ENCODE measurements at regions not wholly inside any gene's neighbourhood (a gene's known extent, or its start where the extent isn't known, plus 50 kb on each side); places are given as distances from the start of the nearest gene placed in this dataset.

GRCh38 chr1:229984310-229984991 lies 82.6 kb upstream of the GALNT2 start:
- Mint-ChIP-seq H3K36me3 (ENCODE audit: low read depth) (no peaks in the 10 kb centered on the region), H3K27ac (no peak overlapping the region), H3K4me1 (ENCODE audit: low read depth) (no peaks in the 10 kb centered on the region), H3K9me3 (no peaks in the 10 kb centered on the region), H3K4me3 (no peak overlapping the region), H3K27me3 (ENCODE audit: low read depth) (peaks cover 8% of the 10 kb centered on the region)
- no peak for DNase-seq
- intact Hi-C loops (cut with micrococcal nuclease): no loop called here
- CTCF ChIA-PET: interaction anchor here (0.6 kb wide), 1 partner anchor 119 kb away, joined by 3 read pairs; no protein-coding TSS in a partner anchor

- Mint-ChIP-seq H3K9me3 (no peaks in the 10 kb centered on the region), H3K27me3 (ENCODE audit: low read depth) (peaks cover 8% of the 10 kb centered on the region), H3K27ac (no peak overlapping the region), H3K4me1 (ENCODE audit: low read depth) (no peaks in the 10 kb centered on the region), H3K36me3 (ENCODE audit: low read depth) (no peaks in the 10 kb centered on the region), H3K4me3 (no peak overlapping the region)
- CTCF ChIA-PET: no interaction called here
- DNase-seq: no peak
- intact Hi-C loops (cut with micrococcal nuclease): no loop called here
These were observed 81.9 kb upstream of the GALNT2 start for GRCh38 chr1:229984992-229985612.

DNA sequence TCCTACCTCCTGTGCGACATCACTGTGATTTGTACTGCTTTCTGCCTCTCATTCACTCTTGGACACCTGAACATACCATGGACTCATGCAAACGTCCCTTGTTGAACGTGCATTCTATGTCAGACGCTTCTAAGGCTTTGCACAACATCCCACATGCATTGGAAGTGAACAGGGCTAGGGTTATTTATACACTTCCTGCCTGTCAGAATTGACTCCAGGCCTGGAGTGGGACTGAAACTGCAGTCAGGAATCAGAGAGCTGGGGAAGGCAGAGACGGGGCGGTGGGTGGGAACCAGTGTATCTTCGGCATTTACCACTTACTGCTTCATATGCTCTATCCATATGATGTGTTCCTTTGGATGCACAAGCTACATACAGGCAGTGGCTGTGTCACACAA lies 81.4 kb upstream of the GALNT2 start:
- CTCF ChIA-PET: no interaction called here
- peaks cover 8% of the 10 kb centered on the region for H3K27me3 Mint-ChIP-seq (ENCODE audit: low read depth)
- intact Hi-C loops (cut with micrococcal nuclease): no loop called here
- no peaks in the 10 kb centered on the region for H3K36me3 Mint-ChIP-seq (ENCODE audit: low read depth)
- H3K9me3 Mint-ChIP-seq: no peaks in the 10 kb centered on the region
- no peak overlapping the region for H3K27ac Mint-ChIP-seq
- H3K4me3 Mint-ChIP-seq: no peak overlapping the region
- H3K4me1 Mint-ChIP-seq (ENCODE audit: low read depth): no peaks in the 10 kb centered on the region
- no peak for DNase-seq

GRCh38 chr1:229986737-229987337 lies 80.2 kb upstream of the GALNT2 start:
- DNase-seq: no peak
- intact Hi-C loops (cut with micrococcal nuclease): no loop called here
- no peaks in the 10 kb centered on the region for H3K9me3 Mint-ChIP-seq
- no peaks in the 10 kb centered on the region for H3K4me1 Mint-ChIP-seq (ENCODE audit: low read depth)
- CTCF ChIA-PET: interaction anchor here (0.8 kb wide), 1 partner anchor 32 kb away, joined by 3 read pairs; no protein-coding TSS in a partner anchor
- no peaks in the 10 kb centered on the region for H3K36me3 Mint-ChIP-seq (ENCODE audit: low read depth)
- no peak overlapping the region for H3K4me3 Mint-ChIP-seq
- no peak overlapping the region for H3K27ac Mint-ChIP-seq
- peaks cover 3% of the 10 kb centered on the region for H3K27me3 Mint-ChIP-seq (ENCODE audit: low read depth)

- peaks cover 3% of the 10 kb centered on the region for H3K27me3 Mint-ChIP-seq (ENCODE audit: low read depth)
- CTCF ChIA-PET: no interaction called here
- no peaks in the 10 kb centered on the region for H3K36me3 Mint-ChIP-seq (ENCODE audit: low read depth)
- no peak overlapping the region for H3K4me3 Mint-ChIP-seq
- H3K4me1 Mint-ChIP-seq (ENCODE audit: low read depth): no peaks in the 10 kb centered on the region
- no peak overlapping the region for H3K27ac Mint-ChIP-seq
- H3K9me3 Mint-ChIP-seq: no peaks in the 10 kb centered on the region
- intact Hi-C loops (cut with micrococcal nuclease): no loop called here
- no peak for DNase-seq
These were observed 79.1 kb upstream of the GALNT2 start for GRCh38 chr1:229987953-229988352.

DNA sequence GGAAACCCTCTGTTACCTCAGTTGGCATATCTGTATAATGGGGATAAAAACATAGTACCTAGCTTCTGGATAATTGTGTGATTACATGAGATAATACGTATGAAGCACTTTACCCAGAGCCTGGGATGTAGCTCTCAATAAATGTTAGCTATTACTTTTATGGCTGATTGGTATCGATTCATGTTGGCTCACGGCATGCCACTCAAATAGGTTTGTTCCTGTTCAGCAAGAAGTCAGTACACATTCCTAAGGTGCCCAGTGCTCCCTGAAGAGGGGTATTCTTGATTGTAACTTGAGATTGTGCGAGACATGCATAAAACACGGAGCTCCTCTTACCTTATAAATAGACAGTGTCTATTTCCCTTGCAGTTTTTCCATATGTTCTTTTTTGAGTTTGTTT lies 78.5 kb upstream of the GALNT2 start:
- H3K9me3 Mint-ChIP-seq: no peaks in the 10 kb centered on the region
- CTCF ChIA-PET: no interaction called here
- intact Hi-C loops (cut with micrococcal nuclease): no loop called here
- H3K27ac Mint-ChIP-seq: no peak overlapping the region
- H3K4me1 Mint-ChIP-seq (ENCODE audit: low read depth): no peaks in the 10 kb centered on the region
- peaks cover 3% of the 10 kb centered on the region for H3K27me3 Mint-ChIP-seq (ENCODE audit: low read depth)
- H3K36me3 Mint-ChIP-seq (ENCODE audit: low read depth): no peaks in the 10 kb centered on the region
- no peak for DNase-seq
- no peak overlapping the region for H3K4me3 Mint-ChIP-seq

GRCh38 chr1:229989591-229990248 lies 77.3 kb upstream of the GALNT2 start:
- CTCF ChIA-PET: interaction anchor here (0.6 to 1.0 kb wide), 3 partner anchors 94 to 141 kb away, joined by 3 to 4 read pairs (median 3); no protein-coding TSS in a partner anchor
- Mint-ChIP-seq H3K36me3 (ENCODE audit: low read depth) (no peaks in the 10 kb centered on the region), H3K27ac (no peak overlapping the region), H3K9me3 (no peaks in the 10 kb centered on the region), H3K4me3 (no peak overlapping the region), H3K4me1 (ENCODE audit: low read depth) (no peaks in the 10 kb centered on the region), H3K27me3 (ENCODE audit: low read depth) (peaks cover 3% of the 10 kb centered on the region)
- DNase-seq: no peak
- intact Hi-C loops (cut with micrococcal nuclease): no loop called here

DNA sequence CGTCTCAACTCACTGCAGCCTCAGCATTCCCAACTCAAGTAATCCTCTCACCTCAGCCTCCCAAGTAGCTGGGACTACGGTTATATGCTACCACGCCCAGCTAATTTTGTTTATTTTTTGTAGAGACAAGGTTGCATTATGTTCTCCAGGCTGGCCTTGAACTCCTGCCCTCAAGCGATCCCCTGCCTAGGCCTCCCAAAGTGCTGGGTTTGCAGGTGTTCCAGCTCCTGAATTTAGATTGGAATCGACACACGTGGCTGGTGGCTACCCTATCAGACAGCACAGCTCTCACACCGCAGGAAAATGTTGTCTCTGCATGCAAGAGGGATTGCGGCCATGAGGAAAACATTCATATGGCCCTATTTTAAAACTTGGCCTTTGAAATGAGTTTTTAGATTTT lies 76.7 kb upstream of the GALNT2 start:
- H3K4me1 Mint-ChIP-seq (ENCODE audit: low read depth): no peaks in the 10 kb centered on the region
- no peaks in the 10 kb centered on the region for H3K36me3 Mint-ChIP-seq (ENCODE audit: low read depth)
- no peaks in the 10 kb centered on the region for H3K9me3 Mint-ChIP-seq
- CTCF ChIA-PET: interaction anchor here (0.8 to 1.0 kb wide), 2 partner anchors 120 to 141 kb away, joined by 3 read pairs; no protein-coding TSS in a partner anchor
- no peak overlapping the region for H3K4me3 Mint-ChIP-seq
- peaks cover 3% of the 10 kb centered on the region for H3K27me3 Mint-ChIP-seq (ENCODE audit: low read depth)
- H3K27ac Mint-ChIP-seq: no peak overlapping the region
- intact Hi-C loops (cut with micrococcal nuclease): no loop called here
- no peak for DNase-seq

DNA sequence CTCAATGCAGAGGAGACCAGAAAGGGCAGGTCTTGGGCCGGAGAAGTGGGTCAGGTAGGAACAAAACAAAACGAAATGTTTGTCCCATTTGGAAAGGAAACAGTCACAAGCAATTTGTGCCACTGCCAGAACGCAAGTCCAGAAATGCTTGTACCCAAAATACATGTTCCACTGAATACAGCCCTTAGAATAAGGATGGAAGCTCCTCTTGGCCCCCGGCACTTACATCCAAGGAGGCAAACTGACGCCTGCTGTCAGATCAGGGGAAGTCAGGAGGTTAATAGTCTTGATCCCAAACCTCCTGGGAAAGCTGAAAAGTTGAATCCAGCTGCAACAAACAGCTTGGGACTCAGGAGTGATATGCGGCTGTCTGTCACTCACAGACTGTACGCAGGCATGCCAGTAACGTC lies 75.9 kb upstream of the GALNT2 start:
- no peak overlapping the region for H3K27ac Mint-ChIP-seq
- no peak overlapping the region for H3K4me3 Mint-ChIP-seq
- no peaks in the 10 kb centered on the region for H3K9me3 Mint-ChIP-seq
- DNase-seq: no peak
- peaks cover 3% of the 10 kb centered on the region for H3K27me3 Mint-ChIP-seq (ENCODE audit: low read depth)
- intact Hi-C loops (cut with micrococcal nuclease): no loop called here
- no peaks in the 10 kb centered on the region for H3K36me3 Mint-ChIP-seq (ENCODE audit: low read depth)
- CTCF ChIA-PET: interaction anchor here (0.6 kb wide), 1 partner anchor 337 kb away, joined by 3 read pairs; no protein-coding TSS in a partner anchor
- no peaks in the 10 kb centered on the region for H3K4me1 Mint-ChIP-seq (ENCODE audit: low read depth)

DNA sequence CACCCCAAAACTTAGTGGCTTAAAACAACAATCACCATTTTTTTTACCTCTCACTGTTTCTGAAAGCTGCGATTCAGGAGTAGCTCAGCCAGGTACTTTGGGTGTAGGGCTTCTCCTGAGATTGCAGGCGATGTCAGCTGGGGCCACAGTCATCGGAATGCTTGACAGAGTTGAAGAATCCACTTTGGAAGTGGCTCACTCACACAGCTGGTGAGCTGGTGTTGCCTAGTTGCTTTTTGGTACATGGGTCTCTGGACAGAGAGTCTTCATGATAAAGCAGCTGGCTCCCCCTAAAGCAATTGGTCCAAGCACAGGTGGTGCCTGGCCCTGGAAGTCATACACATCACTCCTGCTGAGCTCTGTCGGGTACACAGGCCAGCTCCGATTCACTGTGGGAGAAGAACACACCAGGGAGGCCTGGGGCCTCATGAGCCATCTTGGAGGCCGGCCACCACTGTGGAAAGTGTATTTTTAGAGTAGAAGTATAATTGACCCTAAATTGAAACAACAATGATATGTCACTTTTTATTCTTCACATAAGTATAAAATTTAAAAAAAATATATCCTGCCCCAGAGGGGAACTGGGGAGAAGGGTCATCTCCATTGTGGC lies 75.2 kb upstream of the GALNT2 start:
- Mint-ChIP-seq H3K4me1 (ENCODE audit: low read depth) (no peaks in the 10 kb centered on the region), H3K27ac (no peak overlapping the region), H3K27me3 (ENCODE audit: low read depth) (peaks cover 3% of the 10 kb centered on the region), H3K36me3 (ENCODE audit: low read depth) (no peaks in the 10 kb centered on the region), H3K9me3 (no peaks in the 10 kb centered on the region), H3K4me3 (no peak overlapping the region)
- intact Hi-C loops (cut with micrococcal nuclease): no loop called here
- DNase-seq: no peak
- CTCF ChIA-PET: no interaction called here

GRCh38 chr1:229993060-229993459 lies 74.0 kb upstream of the GALNT2 start:
- intact Hi-C loops (cut with micrococcal nuclease): no loop called here
- no peak overlapping the region for H3K27ac Mint-ChIP-seq
- H3K9me3 Mint-ChIP-seq: no peaks in the 10 kb centered on the region
- no peak overlapping the region for H3K4me3 Mint-ChIP-seq
- H3K4me1 Mint-ChIP-seq (ENCODE audit: low read depth): no peaks in the 10 kb centered on the region
- CTCF ChIA-PET: no interaction called here
- no peaks in the 10 kb centered on the region for H3K27me3 Mint-ChIP-seq (ENCODE audit: low read depth)
- no peak for DNase-seq
- no peaks in the 10 kb centered on the region for H3K36me3 Mint-ChIP-seq (ENCODE audit: low read depth)

GRCh38 chr1:229993894-229994293 lies 73.1 kb upstream of the GALNT2 start:
- no peak overlapping the region for H3K27ac Mint-ChIP-seq
- no peak overlapping the region for H3K4me3 Mint-ChIP-seq
- no peaks in the 10 kb centered on the region for H3K9me3 Mint-ChIP-seq
- no peak for DNase-seq
- no peaks in the 10 kb centered on the region for H3K36me3 Mint-ChIP-seq (ENCODE audit: low read depth)
- H3K27me3 Mint-ChIP-seq (ENCODE audit: low read depth): no peaks in the 10 kb centered on the region
- CTCF ChIA-PET: no interaction called here
- intact Hi-C loops (cut with micrococcal nuclease): no loop called here
- no peaks in the 10 kb centered on the region for H3K4me1 Mint-ChIP-seq (ENCODE audit: low read depth)
